HCT116 (cell line): ENCODE measurements at regions not wholly inside any gene's neighbourhood (a gene's known extent, or its start where the extent isn't known, plus 50 kb on each side); places are given as distances from the start of the nearest gene placed in this dataset.
A peak's percentile ranks its signal among the peaks of the same experiment; 100 is the strongest.

Source experiments
- ATAC-seq: fragments of 200-7000 bp; cut with Tn5 transposase; 2 replicates; pipeline ENCODE4 v1.9.1; 2020; ENCODE audit warnings: mild to moderate bottlenecking, moderate library complexity
- BruUV-seq: library from RNA; stranded (reverse); fragments of 400-500 nt; replicated peaks from 2 replicates; lab custom pipeline; 2021; lab: Mats Ljungman, UMichigan
- CTCF ChIA-PET: fragments of 300-600 bp; sonication (Branson Sonifier 250); formaldehyde crosslinking; loops from one replicate; lab custom pipeline; 2021; ENCODE audit warnings: antibody characterized with exemption; lab: Charles Lee
- POLR2A ChIA-PET: fragments of 300-600, 350-600 bp; sonication (Branson Sonifier 250); formaldehyde crosslinking; loops from one replicate; lab custom pipeline; 2021; ENCODE audit warnings: antibody characterized with exemption; lab: Charles Lee
- RAD21 ChIA-PET, 2 experiments: fragments of 300-600 bp; sonication (Branson Sonifier 250); formaldehyde crosslinking; loops; one replicate each; lab custom pipeline; 2023; ENCODE audit warnings: low total read pairs in 2 of 2; ENCODE audit not compliant: uncharacterized antibody in 2 of 2, unreplicated experiment in 2 of 2, low non-redundant PET in 1 of 2; lab: Charles Lee
- DNase-seq: peaks from one replicate; pipeline ENCODE4 v3.0.0-alpha.2; 2010; ENCODE audit warnings: low read depth, low spot score
- H2AFZ ChIP-seq: fragments of 200-600 bp; shearing (Covaris generic), sonication (generic); 2 replicates; pipeline ENCODE4 v1.6.1; 2017; ENCODE audit warnings: low read depth, mixed run types, mixed read lengths, antibody characterized with exemption, low read length; ENCODE audit not compliant: poor library complexity, severe bottlenecking
- H3K27ac ChIP-seq: 2 replicates; pipeline ENCODE4 v1.5.1; 2012; ENCODE audit warnings: low read depth, low read length
- H3K27me3 ChIP-seq: fragments of 200-600 bp; sonication (generic); 2 replicates; pipeline ENCODE4 v1.6.1; 2016; ENCODE audit warnings: mixed run types, low read length, mixed read lengths; ENCODE audit not compliant: insufficient read depth
- H3K36me3 ChIP-seq, 2 experiments: fragments of 200-500 bp in 1 of 2; fragments of 200-600 bp in 1 of 2; sonication (Bioruptor generic) in 1 of 2; sonication (generic) in 1 of 2; 2 replicates each; pipeline versions ENCODE4 v1.5.1 to v1.6.1; 2014 to 2016; ENCODE audit warnings: low read length in 2 of 2, inconsistent platforms in 1 of 2, mixed read lengths in 1 of 2, mixed run types in 1 of 2; ENCODE audit not compliant: insufficient read depth in 2 of 2, control insufficient read depth in 1 of 2
- H3K4me1 ChIP-seq, 2 experiments: fragments of 200-600 bp in 1 of 2; sonication (generic) in 1 of 2; 2 replicates each; pipeline versions ENCODE4 v1.5.1 to v1.6.1; 2012 to 2017; ENCODE audit warnings: low read length in 2 of 2, inconsistent platforms in 1 of 2, mild to moderate bottlenecking in 1 of 2, mixed read lengths in 1 of 2, mixed run types in 1 of 2, moderate library complexity in 1 of 2; ENCODE audit not compliant: insufficient read depth in 2 of 2, control insufficient read depth in 1 of 2
- H3K4me2 ChIP-seq: fragments of 200-600 bp; sonication (generic); 2 replicates; pipeline ENCODE4 v1.6.1; 2017; ENCODE audit warnings: mixed run types, low read length, mixed read lengths
- H3K4me3 ChIP-seq, 2 experiments: fragments of 200-600 bp in 1 of 2; sonication (generic) in 1 of 2; replicated peaks in 1 of 2; 2 replicates each; pipeline ENCODE4 v1.5.1; 2011 to 2016; ENCODE audit warnings: low read length in 2 of 2, control low read depth in 1 of 2, low read depth in 1 of 2, mild to moderate bottlenecking in 1 of 2, mixed read lengths in 1 of 2, mixed run types in 1 of 2
- H3K79me2 ChIP-seq: fragments of 200-600 bp; sonication (generic); 2 replicates; pipeline ENCODE4 v1.6.1; 2017; ENCODE audit warnings: mild to moderate bottlenecking, mixed run types, low read length, moderate library complexity, mixed read lengths; ENCODE audit not compliant: insufficient read depth
- H3K9ac ChIP-seq: fragments of 200-600 bp; sonication (generic); 2 replicates; pipeline ENCODE4 v1.6.1; 2016; ENCODE audit warnings: low read length, mixed read lengths
- H3K9me2 ChIP-seq: fragments of 200-600 bp; sonication (generic), shearing (Covaris generic); 2 replicates; pipeline ENCODE4 v1.6.1; 2017; ENCODE audit warnings: mixed run types, mild to moderate bottlenecking, moderate library complexity; ENCODE audit not compliant: insufficient read depth
- H3K9me3 ChIP-seq, 2 experiments: fragments of 200-500 bp in 1 of 2; fragments of 200-600 bp in 1 of 2; sonication (Bioruptor generic) in 1 of 2; sonication (generic) in 1 of 2; 2 replicates each; pipeline ENCODE4 v1.6.1; 2014 to 2017; ENCODE audit warnings: low read length in 2 of 2, mixed read lengths in 2 of 2, inconsistent platforms in 1 of 2, low read depth in 1 of 2, mild to moderate bottlenecking in 1 of 2, mixed run types in 1 of 2, moderate library complexity in 1 of 2; ENCODE audit not compliant: control insufficient read depth in 1 of 2, insufficient read depth in 1 of 2
- H4K20me1 ChIP-seq: fragments of 200-600 bp; sonication (generic), shearing (Covaris generic); 2 replicates; pipeline ENCODE4 v1.6.1; 2017; ENCODE audit warnings: mixed run types, mild to moderate bottlenecking, moderate library complexity; ENCODE audit not compliant: insufficient read depth
- ATF3 ChIP-seq: IDR thresholded peaks from 2 replicates; pipeline ENCODE4 v1.6.1; 2012
- CBX3 ChIP-seq: IDR thresholded peaks from 2 replicates; pipeline ENCODE4 v1.6.1; 2012; ENCODE audit warnings: low read depth
- CTCF ChIP-seq, 3 experiments: fragments of 200-600 bp in 1 of 3; sonication (generic) in 1 of 3; IDR thresholded peaks in 2 of 3; conservative IDR thresholded peaks in 1 of 3; 2 replicates each; pipeline ENCODE4 v1.5.1; 2012 to 2017; ENCODE audit warnings: low read depth in 2 of 3, low read length in 2 of 3, antibody characterized with exemption in 1 of 3, borderline replicate concordance in 1 of 3, control low read depth in 1 of 3, mild to moderate bottlenecking in 1 of 3, mixed read lengths in 1 of 3, mixed run types in 1 of 3, moderate library complexity in 1 of 3; ENCODE audit not compliant: insufficient read depth in 1 of 3
- EZH2 ChIP-seq: fragments of 200-600 bp; sonication (generic); IDR thresholded peaks from 2 replicates; pipeline ENCODE4 v1.6.1; 2017; ENCODE audit warnings: antibody characterized with exemption, mixed run types
- JUND ChIP-seq: IDR thresholded peaks from 2 replicates; pipeline ENCODE4 v1.6.1; 2012
- MAX ChIP-seq: IDR thresholded peaks from 2 replicates; pipeline ENCODE4 v1.6.1; 2012
- REST ChIP-seq: IDR thresholded peaks from 2 replicates; pipeline ENCODE4 v1.6.1; 2012; ENCODE audit warnings: low read depth
- SIN3A ChIP-seq: IDR thresholded peaks from 2 replicates; pipeline ENCODE4 v1.6.1; 2012; ENCODE audit warnings: low read depth
- SP1 ChIP-seq: IDR thresholded peaks from 2 replicates; pipeline ENCODE4 v1.6.1; 2012; ENCODE audit warnings: low read depth
- TCF7L2 ChIP-seq: IDR thresholded peaks from 2 replicates; pipeline ENCODE4 v1.7.0; 2011; ENCODE audit warnings: borderline replicate concordance, inconsistent platforms; ENCODE audit not compliant: insufficient read depth, insufficient read length; ENCODE audit errors: extremely low read depth
- ZBTB33 ChIP-seq: IDR thresholded peaks from 2 replicates; pipeline ENCODE4 v1.6.1; 2011; ENCODE audit warnings: mild to moderate bottlenecking, low read length, moderate library complexity; ENCODE audit not compliant: insufficient replicate concordance; ENCODE audit errors: extremely low read depth
- ZNF274 ChIP-seq: fragments of 200-500 bp; sonication (Bioruptor generic); IDR thresholded peaks from 2 replicates; pipeline ENCODE4 v1.6.1; 2014; ENCODE audit warnings: mild to moderate bottlenecking, low read depth, low read length, inconsistent platforms
- intact Hi-C: fragments of 100-400 bp; cut with micrococcal nuclease; formaldehyde crosslinking; loops from 2 replicates; pipeline ENCODE4 v1.10.0; 2022

- no peak for DNase-seq
- H3K9me3 ChIP-seq, result no peaks in the 10 kb centered on the region
- H3K9ac ChIP-seq, result peak overlapping the region; percentile 77; the same call in 1 of the 2 replicates
- no peak overlapping the region; the same call in 1 of the 2 replicates for H3K27ac ChIP-seq
- no peak for ATAC-seq
- 0 out of 2 replicates have a peak, but pooled peaks cover 4% of the 10 kb centered on the region for H4K20me1 ChIP-seq
- peaks cover 7% of the 10 kb centered on the region; the same call in 1 of the 2 replicates for H3K79me2 ChIP-seq
- no peaks in the 10 kb centered on the region for H3K27me3 ChIP-seq
- ChIA-PET CTCF (no interaction called here), RAD21 (no interaction called here), POLR2A (no interaction called here)
- H2AFZ ChIP-seq, result no peak overlapping the region
- H3K4me3 ChIP-seq, result peak overlapping the region; percentile 46 to 63
- H3K4me2 ChIP-seq, result peak overlapping the region; percentile 80
- TF ChIP-seq CBX3 (no peak), JUND (no peak), ZBTB33 (no peak), EZH2 (no peak), SIN3A (no peak), ZNF274 (no peak), CTCF (IDR thresholded peaks at IDR 0.05 in 2 of 3, conservative IDR thresholded peaks at IDR 0.05 in 1 of 3; ENCODE audit: borderline replicate concordance in 1 of 3, insufficient read depth in 1 of 3, low read depth in 2 of 3, low read length in 2 of 3) (no peak), MAX (no peak), ATF3 (no peak), SP1 (no peak), TCF7L2 (no peak), REST (no peak)
- BruUV-seq, result no TSS peak
- peaks cover 0 to 10% of the 10 kb centered on the region in 2 experiments; a peak in 1 of 4 replicates for H3K4me1 ChIP-seq
- H3K9me2 ChIP-seq, result peaks cover 3% of the 10 kb centered on the region; the same call in 1 of the 2 replicates
- intact Hi-C loops, result no loop called here
- no peaks in the 10 kb centered on the region for H3K36me3 ChIP-seq
Measured at GRCh38 chr12:127146991-127147718, 1119.8 kb upstream of the TMEM132C start.
